ENCODE measurements at regions not wholly inside any gene's neighbourhood (a gene's known extent, or its start where the extent isn't known, plus 50 kb on each side); places are given as distances from the start of the nearest gene placed in this dataset.

DNA sequence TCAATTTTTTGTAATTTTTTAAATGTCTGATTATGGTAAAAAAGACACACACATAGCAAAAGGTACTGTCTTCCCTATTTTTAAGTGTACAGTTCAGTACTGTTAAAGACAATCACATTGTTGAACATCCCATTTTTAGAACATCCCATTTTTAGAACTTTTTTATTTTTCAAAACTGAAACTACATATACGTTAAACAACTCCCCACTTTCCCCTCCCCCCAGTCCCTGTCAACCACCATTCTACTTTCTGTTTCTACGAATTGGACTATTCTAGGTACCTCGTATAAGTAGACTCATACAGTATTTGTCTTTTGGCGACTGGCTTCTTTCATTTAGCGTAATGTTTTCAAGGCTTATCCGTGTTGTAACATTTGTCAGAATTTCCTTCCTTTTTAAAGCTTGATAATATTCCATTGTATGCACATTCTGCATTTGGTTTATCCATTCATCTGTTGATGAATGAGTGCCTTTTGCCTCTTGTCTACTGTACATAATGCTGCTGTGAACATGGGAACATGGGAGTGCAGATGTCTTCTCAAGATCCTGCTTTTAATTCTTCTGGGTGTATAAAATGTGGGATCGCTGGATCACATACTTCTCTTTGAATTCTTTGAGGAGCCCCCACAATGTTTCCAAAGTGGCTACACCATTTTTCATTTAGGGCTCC is 154.0 kb downstream of the PIK3R1 start:
- TF ChIP-seq POLR2AphosphoS5 (IDR thresholded peaks at IDR 0.05; ENCODE audit: low read depth, low read length) = no peak
- no peak for TF ChIP-seq CTCF (IDR thresholded peaks at IDR 0.05)
- TF ChIP-seq, protein P1, sequence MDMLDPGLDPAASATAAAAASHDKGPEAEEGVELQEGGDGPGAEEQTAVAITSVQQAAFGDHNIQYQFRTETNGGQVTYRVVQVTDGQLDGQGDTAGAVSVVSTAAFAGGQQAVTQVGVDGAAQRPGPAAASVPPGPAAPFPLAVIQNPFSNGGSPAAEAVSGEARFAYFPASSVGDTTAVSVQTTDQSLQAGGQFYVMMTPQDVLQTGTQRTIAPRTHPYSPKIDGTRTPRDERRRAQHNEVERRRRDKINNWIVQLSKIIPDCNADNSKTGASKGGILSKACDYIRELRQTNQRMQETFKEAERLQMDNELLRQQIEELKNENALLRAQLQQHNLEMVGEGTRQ (IDR thresholded peaks at IDR 0.05; ENCODE audit: borderline replicate concordance, low read depth, low read length) = no peak
- no peak for TF ChIP-seq REST (IDR thresholded peaks at IDR 0.05; ENCODE audit: low read depth, low read length)
- TF ChIP-seq EZH2phosphoT487 (IDR thresholded peaks at IDR 0.05; ENCODE audit: borderline replicate concordance, low read depth) = no peak
- no peak for TF ChIP-seq SMC3 (IDR thresholded peaks at IDR 0.05; ENCODE audit: low read depth, low read length)
- TF ChIP-seq FOXJ3 (CRISPR knock-in tag; IDR thresholded peaks at IDR 0.05) = no peak
